HG03565 (cell line): ENCODE measurements at regions not wholly inside any gene's neighbourhood (a gene's known extent, or its start where the extent isn't known, plus 50 kb on each side); places are given as distances from the start of the nearest gene placed in this dataset.
"Not testable (repeated sequence)": the region's sequence is repeated elsewhere in the genome, so short reads cannot be mapped to it uniquely, and the experiment has no call there.

ENCODE experiments used
- ATAC-seq: cut with Tn5 transposase; IDR thresholded peaks from one replicate; pipeline ENCODE4 v1.9.1; 2021; ENCODE audit warnings: mild to moderate bottlenecking, moderate library complexity; ENCODE audit not compliant: unreplicated experiment

DNA sequence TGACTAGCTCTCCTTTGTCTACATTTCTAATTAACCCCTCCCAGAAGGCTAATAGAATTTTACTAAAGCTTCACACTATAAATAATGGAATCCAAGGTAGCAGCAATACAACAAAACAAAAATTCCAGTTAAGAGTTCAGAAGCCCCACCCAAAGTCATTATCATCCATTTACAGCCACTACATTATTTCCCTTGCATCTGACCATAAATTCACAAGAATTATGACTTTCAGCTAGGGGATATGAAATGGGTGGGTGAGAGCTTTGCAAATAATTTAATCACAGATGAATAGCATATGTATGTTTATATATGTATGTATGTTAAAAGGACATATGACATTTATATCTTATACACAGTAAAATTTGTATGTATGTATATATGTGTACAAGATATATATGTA, 65.3 kb upstream of the PTGDR start:
- ATAC-seq: no peak

DNA sequence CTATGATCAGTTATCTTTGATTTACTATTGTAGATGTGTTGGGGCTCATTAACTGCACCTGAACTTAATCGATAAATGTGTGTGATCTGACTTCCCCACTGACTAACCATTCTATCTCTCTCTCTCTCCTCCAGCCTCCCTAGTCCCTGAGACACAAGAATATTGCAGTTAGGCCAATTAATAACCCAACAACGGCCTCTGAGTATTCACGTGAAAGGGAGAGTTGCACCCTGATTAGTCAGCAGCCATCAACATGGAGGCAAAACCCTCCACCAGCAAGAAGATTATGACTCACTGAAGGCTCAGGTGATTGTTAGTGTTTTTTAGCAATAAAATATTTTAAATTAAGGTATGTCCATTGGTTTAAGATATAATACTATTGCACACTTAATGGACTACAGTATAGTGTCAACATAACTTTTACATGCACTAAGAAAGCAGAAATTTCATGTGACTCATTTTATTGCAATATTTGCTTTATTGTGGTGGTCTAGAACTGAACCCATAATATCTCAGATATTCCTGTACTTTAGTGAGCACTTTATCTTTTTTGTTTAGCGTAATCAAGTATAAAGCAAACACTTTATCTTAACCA, 77.1 kb upstream of the PTGDR start:
- ATAC-seq: no peak

DNA sequence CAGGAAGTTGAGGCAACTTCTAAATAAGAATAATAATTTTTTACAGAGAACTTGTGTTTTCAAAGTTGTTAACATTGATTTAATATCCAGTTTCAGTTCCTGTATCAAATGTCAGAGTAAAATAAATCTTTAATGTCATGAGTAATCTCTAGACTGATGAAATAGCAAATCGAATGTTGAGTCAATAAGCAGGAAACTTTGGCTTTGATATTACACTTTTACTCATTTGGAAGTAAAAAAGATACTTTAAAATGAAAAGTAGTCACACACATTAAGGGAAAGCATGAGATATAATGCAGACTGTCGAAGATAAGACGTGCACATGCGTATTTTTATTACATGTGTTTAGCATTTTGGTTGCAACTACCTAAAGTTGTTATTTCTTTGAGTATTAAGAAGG, 78.2 kb upstream of the PTGDR start:
- ATAC-seq: no peak

DNA sequence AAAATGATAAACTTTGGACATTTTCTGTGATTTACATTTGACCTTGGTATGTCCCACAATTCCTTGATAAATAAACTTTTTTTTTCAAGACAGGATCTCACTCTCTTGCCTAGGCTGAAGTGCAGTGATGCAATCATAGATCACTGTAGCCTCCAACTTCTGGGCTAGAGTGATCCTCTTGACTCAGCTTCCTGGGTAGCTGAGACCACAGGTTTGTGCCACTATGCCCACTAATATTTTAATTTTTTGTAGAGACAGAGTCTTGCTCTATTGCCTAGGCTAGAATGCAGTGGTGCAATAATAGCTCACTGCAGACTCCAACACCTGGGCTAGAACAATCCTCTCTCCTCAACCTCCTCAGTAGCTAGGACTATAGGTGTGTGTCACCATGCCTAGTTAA, 79.1 kb upstream of the PTGDR start:
- ATAC-seq: no peak

DNA sequence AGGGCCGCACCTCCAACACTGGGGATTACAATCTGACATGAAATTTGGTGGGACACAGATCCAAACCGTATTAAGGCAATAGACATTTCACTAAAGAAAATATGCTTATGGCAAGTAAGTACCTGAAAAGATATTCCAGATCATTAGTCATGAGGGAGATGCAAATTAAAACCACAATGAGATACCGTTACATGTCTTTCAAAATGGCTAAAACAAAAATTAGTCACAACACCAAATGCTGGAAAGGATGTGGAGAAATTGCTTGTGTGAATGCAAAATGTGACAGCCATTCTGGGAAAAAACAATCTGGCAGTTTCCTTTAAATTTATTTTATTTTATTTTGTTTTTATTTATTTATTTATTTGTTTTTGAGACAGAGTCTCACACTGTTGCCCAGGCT, 82.3 kb upstream of the PTGDR start:
- no peak for ATAC-seq

DNA sequence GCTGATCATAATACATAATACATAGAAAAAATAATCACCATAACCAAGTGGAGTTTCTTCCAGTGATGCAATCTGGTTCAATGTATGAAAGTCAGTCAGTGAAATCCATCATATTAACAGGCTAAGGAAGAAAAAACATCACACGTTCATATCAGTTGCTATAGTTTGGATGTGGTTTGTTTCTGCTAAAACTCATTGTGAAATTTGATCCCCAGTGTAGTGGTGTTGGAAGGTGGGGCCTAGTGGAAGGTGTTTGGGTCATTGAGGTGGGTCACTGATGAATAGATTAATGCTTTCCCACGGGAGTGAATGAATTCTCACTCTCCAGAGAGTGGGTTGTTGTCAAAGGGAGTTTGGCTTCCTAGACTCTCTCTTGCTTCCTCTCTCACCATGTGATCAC, 84.6 kb upstream of the PTGDR start:
- ATAC-seq: no peak

DNA sequence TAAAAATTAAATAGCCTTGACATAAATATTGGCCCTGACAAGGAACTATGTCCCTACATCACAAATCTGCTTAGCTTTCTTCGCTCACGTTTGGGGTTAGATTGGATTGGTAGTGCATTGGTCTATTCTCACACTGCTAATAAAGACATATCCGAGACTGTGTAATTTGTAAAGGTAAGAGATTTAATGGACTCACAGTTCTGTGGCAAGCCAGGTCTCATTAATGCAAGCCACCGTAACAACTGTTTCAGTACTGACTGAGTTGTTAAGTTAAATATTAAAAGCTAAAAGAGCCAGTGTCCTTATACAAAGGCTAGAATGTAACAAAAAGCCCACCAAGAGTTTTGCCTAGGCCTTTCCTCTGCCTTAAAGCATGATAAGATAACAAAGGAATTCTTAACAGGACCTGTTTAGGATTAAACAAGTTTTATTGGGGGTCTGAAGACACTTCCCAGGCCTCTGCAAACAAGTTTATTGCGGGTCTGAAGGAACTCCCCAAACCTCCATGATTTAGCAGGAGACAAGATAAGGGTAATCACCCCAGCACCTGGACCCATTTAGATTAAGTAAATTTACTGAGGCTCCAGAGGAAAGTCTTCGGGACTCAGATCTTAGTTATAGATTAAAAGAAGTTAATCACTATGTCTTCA, 88.2 kb upstream of the PTGDR start:
- no peak for ATAC-seq

DNA sequence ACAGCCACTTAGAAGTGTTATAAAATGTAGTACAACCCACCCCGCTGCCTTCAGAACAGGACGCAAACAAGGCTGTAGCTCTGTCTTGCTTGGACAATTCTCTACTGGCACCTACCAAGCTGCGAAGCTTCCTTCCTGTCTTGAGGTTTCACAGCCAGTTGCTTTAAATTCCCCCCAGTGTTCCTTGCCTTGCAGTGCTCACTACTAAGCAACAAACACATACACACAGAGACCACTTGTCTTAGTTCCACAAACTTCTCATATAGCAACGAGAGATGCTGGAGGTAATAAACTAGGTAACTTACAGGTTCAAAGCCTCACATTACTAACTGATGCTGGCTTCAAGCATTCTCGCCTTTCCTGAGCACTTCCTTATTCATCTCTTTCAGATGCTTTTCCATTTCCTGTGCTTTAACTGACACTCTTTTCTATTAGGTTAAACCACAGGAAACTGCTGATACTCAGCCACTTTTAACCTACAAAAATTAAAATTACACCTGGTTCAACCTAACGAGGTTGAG, 91.5 kb upstream of the PTGDR start:
- peak; percentile 56 for ATAC-seq

DNA sequence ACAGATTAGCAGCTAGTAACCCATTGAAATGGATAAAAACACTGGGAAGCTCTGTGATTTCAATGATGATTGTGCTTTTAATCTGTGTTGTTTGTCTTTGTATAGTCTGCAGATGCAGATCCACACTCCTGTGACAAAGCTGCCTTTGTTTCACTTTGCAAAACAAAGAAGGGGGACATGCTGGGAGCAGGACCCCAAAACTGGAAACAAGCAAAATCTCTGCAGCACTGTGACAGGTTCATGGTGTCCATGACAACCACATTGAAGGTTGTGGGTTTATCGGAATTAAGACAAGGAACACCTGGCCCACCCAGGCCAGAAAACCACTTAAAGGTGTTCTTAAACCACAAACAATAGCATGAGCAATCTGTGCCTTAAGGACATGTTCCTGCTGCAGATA, 95.6 kb upstream of the PTGDR start:
- not testable (repeated sequence) for ATAC-seq

DNA sequence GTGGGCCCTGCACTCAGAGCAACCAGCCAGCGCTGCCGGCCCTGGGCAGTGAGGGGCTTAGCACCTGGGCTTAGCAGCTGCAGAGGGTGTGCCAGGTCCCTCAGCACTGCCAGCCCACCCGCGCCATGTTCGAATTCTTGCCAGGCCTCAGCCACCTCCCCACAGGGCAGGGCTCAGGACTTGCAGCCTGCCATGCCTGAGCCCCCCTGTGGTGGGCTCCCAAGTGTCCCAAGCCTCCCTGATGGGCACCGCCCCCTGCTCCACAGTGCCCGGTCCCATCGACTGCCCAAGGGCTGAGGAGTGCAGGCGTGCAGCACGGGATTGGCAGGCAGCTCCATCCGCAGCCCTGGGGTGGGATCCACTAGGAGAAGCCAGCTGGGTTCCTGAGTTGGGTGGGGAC, 98.0 kb upstream of the NID2 start:
- ATAC-seq: no peak

DNA sequence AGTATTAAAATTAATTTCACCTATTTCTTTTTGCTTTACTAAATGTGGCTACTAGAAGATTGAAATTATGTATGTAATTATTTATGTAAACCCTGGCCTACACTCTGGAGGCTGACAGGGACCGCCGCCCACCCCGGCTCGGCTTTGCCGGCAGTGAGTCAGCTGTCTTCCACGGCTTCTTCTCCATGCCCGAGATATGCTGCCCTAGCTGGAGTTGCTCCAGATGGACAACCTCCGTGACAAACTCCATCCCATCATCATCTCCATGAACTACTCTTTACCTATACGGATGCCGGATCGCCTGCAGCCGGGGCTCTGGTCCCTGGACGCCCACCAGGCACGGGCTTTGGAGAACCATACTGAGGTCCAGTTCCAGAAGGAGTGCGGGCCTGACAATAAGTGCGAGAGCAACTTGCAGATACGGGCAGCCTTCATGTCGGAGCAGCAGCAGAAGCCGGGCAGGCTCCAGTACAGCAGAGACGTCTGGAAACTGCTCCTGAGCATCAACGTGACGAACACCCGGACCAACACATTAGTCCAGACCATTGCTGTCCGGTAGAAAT, 86.9 kb upstream of the NID2 start:
- no peak for ATAC-seq

DNA sequence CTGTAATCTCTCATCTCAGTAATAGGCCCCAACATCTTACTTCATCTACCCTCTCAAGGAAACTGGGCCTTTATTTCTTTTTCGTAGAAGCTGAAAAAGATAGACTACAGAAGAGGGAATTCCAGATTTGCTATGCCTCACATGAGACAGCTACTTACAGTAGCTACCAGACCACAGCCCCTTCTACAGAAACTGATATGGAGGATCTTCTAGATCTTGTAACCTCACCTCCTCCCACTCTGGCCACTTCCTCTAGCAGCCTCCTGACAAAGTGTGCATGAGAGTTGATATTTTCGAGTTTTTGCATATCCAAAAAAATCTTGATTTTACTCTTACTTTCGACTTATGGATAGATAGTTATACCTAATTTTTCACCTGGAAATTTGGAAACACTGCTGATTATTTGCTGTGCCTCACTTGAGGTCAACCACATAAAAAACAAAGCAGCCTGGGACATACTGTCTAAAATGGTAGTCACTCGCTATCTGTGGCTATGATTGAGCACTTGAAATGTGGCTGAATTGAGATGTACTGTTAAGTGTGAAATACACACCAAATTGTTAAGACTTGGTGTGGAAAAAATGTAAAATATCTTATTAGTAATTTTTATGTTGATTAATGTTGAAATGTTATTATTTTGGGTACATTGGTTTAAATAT, 86.3 kb upstream of the NID2 start:
- no peak for ATAC-seq

DNA sequence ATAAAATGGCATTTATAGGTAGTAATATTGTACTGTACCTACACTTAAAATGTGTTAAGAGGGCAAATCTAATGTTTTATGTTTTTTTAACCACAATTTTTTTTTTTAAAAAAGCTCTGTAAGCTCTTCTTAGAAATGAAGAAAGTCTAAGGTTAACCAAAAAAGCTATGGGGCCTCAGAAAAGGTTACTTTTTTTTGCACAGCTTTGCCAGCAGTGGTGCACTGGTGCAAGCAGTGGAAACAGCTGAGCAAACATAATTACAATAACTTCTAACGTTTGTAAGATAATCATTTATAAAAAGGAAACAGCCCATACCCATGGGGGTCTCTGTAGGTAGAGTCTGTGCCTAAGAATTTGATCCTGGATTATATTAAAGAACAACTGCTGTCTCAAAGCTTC, 85.1 kb upstream of the NID2 start:
- no peak for ATAC-seq

DNA sequence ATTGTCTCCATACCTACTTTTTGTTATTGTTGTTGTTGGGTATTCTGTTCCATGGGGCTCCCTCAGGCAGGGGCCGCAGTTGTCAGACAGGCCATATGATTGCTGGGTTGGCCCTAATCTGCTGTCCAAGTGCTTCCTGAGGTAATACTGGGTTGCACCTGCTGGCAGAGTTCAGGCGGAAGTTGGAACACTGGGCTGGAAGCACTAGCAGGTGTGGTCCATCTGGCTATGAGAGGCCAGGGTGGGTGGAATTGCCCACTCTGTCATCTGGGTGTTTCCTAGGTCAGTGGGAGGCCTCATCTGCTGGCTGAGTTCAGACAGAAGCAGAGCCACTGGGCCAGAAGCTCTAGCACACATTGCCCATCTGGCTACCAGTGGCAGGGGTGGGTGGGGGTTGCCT, 81.3 kb upstream of the NID2 start:
- no peak for ATAC-seq

DNA sequence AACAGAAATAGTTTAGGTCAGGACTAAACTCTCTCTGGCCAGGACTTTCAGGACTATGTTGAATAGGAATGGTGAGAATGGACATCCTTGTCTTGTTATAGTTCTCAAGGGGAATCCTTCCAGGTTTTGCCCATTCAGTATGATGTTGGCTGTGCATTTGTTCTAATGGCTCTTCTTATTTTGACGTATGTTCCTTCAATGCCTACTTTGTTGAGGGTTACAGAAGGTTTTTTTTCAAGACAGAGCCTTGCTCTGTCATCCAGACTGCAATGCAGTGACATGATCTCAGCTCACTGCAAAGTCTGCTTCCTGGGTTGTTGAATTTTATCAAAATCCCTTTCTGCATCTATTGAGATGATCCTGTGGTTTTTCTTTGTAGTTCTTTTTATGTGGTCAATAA, 79.5 kb upstream of the NID2 start:
- no peak for ATAC-seq

DNA sequence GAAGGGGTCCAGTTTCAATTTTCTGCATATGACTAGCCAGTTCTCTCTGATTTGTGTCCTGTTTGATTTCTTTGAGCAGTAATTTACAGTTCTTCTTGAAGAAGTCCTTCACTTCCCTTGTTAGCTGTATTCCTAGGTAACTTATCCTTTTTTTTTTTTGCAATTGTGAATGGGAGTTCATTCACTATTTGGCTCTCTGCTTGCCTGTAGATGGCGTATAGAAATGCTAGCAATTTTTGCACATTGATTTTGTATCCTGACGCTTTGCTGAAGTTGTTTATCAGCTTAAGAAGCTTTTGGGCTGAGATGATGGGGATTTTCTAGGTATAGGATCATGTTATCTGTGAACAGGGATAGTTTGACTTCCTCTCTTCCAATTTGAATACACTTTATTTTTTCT, 77.6 kb upstream of the NID2 start:
- no peak for ATAC-seq

DNA sequence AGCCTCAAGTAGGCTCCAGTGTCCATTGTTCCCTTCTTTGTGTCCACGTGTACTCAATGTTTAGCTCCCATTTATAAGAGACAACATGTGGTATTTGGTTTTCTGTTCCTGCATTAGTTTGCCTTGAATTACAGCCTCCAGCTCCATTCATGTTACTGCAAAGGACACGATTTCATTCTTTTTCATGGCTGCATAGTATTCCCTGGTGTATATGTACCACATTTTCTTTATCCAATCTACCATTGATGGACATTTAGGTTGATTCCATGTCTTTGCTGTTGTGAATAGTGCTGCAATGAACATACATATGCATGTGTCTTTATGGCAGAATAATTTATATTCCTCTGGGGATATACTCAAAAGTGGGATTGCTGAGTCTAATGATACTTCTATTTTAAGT, 75.2 kb upstream of the NID2 start:
- ATAC-seq: not testable (repeated sequence)

DNA sequence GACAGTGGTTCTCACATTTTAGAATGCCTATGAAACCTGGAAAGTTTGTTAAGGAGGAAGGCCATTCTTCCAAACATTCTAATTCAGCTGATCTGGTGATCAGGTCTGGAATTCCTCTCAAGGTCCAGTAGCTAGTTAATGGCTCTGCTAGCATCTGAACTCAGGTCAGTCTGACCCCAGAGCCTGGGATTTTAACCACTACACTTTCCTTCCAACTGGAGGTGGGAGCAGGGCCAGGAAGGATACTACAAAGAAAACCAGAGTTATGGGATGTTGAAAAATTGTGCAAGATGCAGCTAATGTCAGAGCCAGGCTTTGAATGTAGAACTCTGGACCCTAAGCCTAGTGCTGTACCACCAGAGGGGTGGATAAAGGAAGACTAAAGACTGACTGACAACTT, 73.6 kb upstream of the NID2 start:
- no peak for ATAC-seq

DNA sequence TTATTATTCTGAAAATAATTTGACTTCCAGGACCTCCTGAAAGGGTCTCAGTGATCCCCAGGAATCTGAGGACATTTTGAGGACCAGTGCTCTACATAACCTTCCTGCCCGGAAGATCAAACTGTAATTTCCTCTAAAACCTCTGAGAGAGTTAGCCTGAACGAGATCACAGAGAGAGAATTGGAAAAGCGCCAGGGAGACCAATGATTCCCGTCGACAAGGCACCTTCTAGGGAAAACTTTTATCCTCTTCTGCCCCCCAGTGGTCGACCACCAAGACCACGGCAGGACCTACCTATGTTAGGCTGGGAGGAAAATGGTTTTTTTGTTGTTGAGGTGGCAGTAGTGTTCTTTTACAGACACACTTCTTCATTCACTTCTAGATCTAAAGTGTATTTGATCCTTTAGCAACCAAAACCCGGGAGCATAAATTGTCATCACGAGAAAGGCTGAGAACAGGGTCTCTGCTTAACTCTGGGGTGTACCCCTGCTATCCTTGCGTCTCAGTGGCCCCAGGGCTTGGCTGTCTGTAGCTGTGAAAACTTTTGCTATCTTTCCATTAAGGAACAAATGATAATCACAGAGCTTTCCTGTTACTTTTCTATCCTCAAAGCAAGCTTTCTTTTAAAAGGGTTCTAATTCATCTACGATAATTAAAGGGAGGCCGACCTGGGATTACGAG, 62.9 kb upstream of the NID2 start:
- ATAC-seq: no peak

DNA sequence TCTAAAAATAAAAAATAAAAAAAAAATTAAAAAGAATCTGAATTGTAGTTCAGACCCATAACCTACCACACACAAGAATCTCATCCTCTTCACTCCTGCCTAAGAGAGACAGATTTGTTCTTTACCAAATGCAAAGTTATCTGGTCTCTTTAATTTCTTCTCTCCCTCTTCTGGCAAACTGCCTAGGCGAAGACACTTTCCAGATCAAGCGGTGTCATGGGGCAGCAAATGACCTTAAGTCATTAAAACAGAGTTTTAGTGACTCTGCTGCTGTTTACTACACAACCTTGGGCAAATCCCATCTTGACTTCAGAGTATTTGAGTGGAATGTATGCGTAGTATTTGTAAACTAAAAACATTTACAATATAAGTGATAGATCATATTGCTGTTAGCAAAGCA, 60.9 kb upstream of the NID2 start:
- ATAC-seq: no peak

DNA sequence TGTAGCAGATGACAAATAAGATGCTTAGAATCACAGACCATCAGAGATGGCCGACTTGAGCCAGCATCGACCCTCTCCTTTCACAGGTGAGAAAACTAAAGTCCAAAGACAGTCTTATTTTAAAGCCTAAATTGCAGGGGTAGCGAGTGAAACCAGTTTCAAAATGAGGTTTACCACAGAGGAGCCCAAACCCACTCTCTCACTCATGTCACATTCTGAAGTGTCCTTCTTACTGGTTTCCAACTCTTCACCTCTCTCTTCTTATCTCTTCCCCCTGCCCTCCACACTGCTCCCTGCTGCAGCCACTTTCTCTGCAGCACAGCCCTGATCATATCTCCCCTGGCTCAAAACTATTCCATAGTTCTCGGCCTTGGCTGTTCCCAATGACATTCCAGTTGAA, 57.0 kb upstream of the NID2 start:
- no peak for ATAC-seq
